H9 (cell line): ENCODE measurements at regions not wholly inside any gene's neighbourhood (a gene's known extent, or its start where the extent isn't known, plus 50 kb on each side); places are given as distances from the start of the nearest gene placed in this dataset.

Experiments used
- DNase-seq: peaks from one replicate; pipeline ENCODE4 v3.0.0-alpha.2; 2017
- H2AFZ ChIP-seq: one replicate; pipeline ENCODE4 v1.6.1; 2013; ENCODE audit warnings: mild to moderate bottlenecking, low read length, control low read depth, moderate library complexity
- H2AK5ac ChIP-seq: 2 replicates; pipeline ENCODE4 v1.6.1; 2013; ENCODE audit warnings: low read length, control low read depth, mixed read lengths; ENCODE audit not compliant: insufficient read length
- H2BK120ac ChIP-seq: one replicate; pipeline ENCODE4 v1.6.1; 2013; ENCODE audit warnings: low read depth, mild to moderate bottlenecking, low read length, control low read depth, inconsistent platforms; ENCODE audit not compliant: poor library complexity, severe bottlenecking
- H2BK12ac ChIP-seq: 2 replicates; pipeline ENCODE4 v1.6.1; 2013; ENCODE audit warnings: low read length, control low read depth, mixed read lengths, low read depth; ENCODE audit not compliant: insufficient read length
- H2BK15ac ChIP-seq: 2 replicates; pipeline ENCODE4 v1.6.1; 2013; ENCODE audit warnings: low read depth, low read length, control low read depth
- H2BK20ac ChIP-seq: one replicate; pipeline ENCODE4 v1.6.1; 2013; ENCODE audit warnings: low read depth, mild to moderate bottlenecking, low read length, control low read depth, inconsistent platforms; ENCODE audit not compliant: poor library complexity, severe bottlenecking
- H2BK5ac ChIP-seq: 2 replicates; pipeline ENCODE4 v1.6.1; 2013; ENCODE audit warnings: low read length, control low read depth, mixed read lengths; ENCODE audit not compliant: insufficient read length
- H3K14ac ChIP-seq: 2 replicates; pipeline ENCODE4 v1.6.1; 2013; ENCODE audit warnings: low read length, control low read depth; ENCODE audit not compliant: insufficient read depth
- H3K18ac ChIP-seq: 2 replicates; pipeline ENCODE4 v1.6.1; 2013; ENCODE audit warnings: low read depth, mild to moderate bottlenecking, mixed read lengths, low read length, control low read depth; ENCODE audit not compliant: insufficient read length
- H3K23ac ChIP-seq: 2 replicates; pipeline ENCODE4 v1.6.1; 2013; ENCODE audit warnings: low read length, control low read depth, mixed read lengths, low read depth; ENCODE audit not compliant: insufficient read length
- H3K23me2 ChIP-seq: 2 replicates; pipeline ENCODE4 v1.6.1; 2013; ENCODE audit warnings: low read depth, mild to moderate bottlenecking, mixed read lengths, low read length, control low read depth; ENCODE audit not compliant: insufficient read length, poor library complexity, severe bottlenecking
- H3K27ac ChIP-seq: 2 replicates; pipeline ENCODE4 v1.5.1; 2013; ENCODE audit warnings: low read length, control low read depth, mixed read lengths, low read depth; ENCODE audit not compliant: insufficient read length
- H3K27me3 ChIP-seq: 2 replicates; pipeline ENCODE4 v1.6.1; 2013; ENCODE audit warnings: low read length, control low read depth, inconsistent platforms; ENCODE audit not compliant: insufficient read depth
- H3K4ac ChIP-seq: 2 replicates; pipeline ENCODE4 v1.6.1; 2013; ENCODE audit warnings: low read depth, mild to moderate bottlenecking, control low read depth, inconsistent platforms, low read length, moderate library complexity
- H3K4me1 ChIP-seq: 2 replicates; pipeline ENCODE4 v1.6.1; 2013; ENCODE audit warnings: low read length, control low read depth, inconsistent platforms; ENCODE audit not compliant: insufficient read depth
- H3K4me2 ChIP-seq: 2 replicates; pipeline ENCODE4 v1.6.1; 2013; ENCODE audit warnings: low read length, control low read depth, mixed read lengths; ENCODE audit not compliant: insufficient read length, insufficient read depth
- H3K56ac ChIP-seq: 2 replicates; pipeline ENCODE4 v1.6.1; 2013; ENCODE audit warnings: low read depth, mild to moderate bottlenecking, mixed read lengths, low read length, control low read depth; ENCODE audit not compliant: insufficient read length
- H3K79me1 ChIP-seq: 2 replicates; pipeline ENCODE4 v1.6.1; 2013; ENCODE audit warnings: low read depth, mild to moderate bottlenecking, moderate library complexity, low read length, control low read depth, inconsistent platforms; ENCODE audit not compliant: insufficient read depth, poor library complexity, severe bottlenecking
- H3K79me2 ChIP-seq: 2 replicates; pipeline ENCODE4 v1.6.1; 2013; ENCODE audit warnings: low read length, control low read depth, inconsistent platforms; ENCODE audit not compliant: insufficient read depth
- H3K9ac ChIP-seq: 2 replicates; pipeline ENCODE4 v1.6.1; 2013; ENCODE audit warnings: low read length, control low read depth, mixed read lengths; ENCODE audit not compliant: insufficient read length; ENCODE audit errors: extremely low read depth
- H3K9me3 ChIP-seq: one replicate; pipeline ENCODE4 v1.6.1; 2013; ENCODE audit warnings: low read depth, low read length, inconsistent platforms; ENCODE audit not compliant: control insufficient read depth
- H3T11ph ChIP-seq: one replicate; pipeline ENCODE4 v1.6.1; 2013; ENCODE audit warnings: mild to moderate bottlenecking, low read length, control low read depth, inconsistent platforms
- H4K20me1 ChIP-seq: one replicate; pipeline ENCODE4 v1.6.1; 2013; ENCODE audit not compliant: control insufficient read depth, insufficient read length, insufficient read depth
- H4K5ac ChIP-seq: 2 replicates; pipeline ENCODE4 v1.6.1; 2013; ENCODE audit warnings: low read depth, mild to moderate bottlenecking, mixed read lengths, low read length, control low read depth; ENCODE audit not compliant: insufficient read length
- H4K8ac ChIP-seq: replicated peaks from 2 replicates; pipeline ENCODE4 v1.6.1; 2013; ENCODE audit warnings: low read length, control low read depth, mixed read lengths, low read depth; ENCODE audit not compliant: insufficient read length
- H4K91ac ChIP-seq: 2 replicates; pipeline ENCODE4 v1.6.1; 2013; ENCODE audit warnings: low read depth, mild to moderate bottlenecking, moderate library complexity, mixed read lengths, low read length, control low read depth; ENCODE audit not compliant: insufficient read length
- H3K27ac Mint-ChIP-seq, 3 experiments: 2 replicates in 2 of 3; 3 replicates in 1 of 3; pipeline ENCODE4 v1.8.0; 2020 to 2021; ENCODE audit warnings: mixed read lengths in 3 of 3, mild to moderate bottlenecking in 1 of 3, moderate library complexity in 1 of 3
- H3K27me3 Mint-ChIP-seq: 2 replicates; pipeline ENCODE4 v1.8.0; 2021; ENCODE audit warnings: low read depth, mild to moderate bottlenecking, moderate library complexity, mixed read lengths
- H3K36me3 Mint-ChIP-seq, 3 experiments: 2 replicates in 2 of 3; 3 replicates in 1 of 3; pipeline ENCODE4 v1.8.0; 2020 to 2021; ENCODE audit warnings: low read depth in 3 of 3, mixed read lengths in 3 of 3; ENCODE audit not compliant: insufficient read depth in 1 of 3
- H3K4me1 Mint-ChIP-seq, 2 experiments: 2 replicates each; pipeline ENCODE4 v1.8.0; 2020; ENCODE audit warnings: mixed read lengths in 2 of 2
- H3K4me3 Mint-ChIP-seq, 2 experiments: 2 replicates in 1 of 2; 3 replicates in 1 of 2; pipeline ENCODE4 v1.8.0; 2020 to 2021; ENCODE audit warnings: mild to moderate bottlenecking in 2 of 2, mixed read lengths in 2 of 2, moderate library complexity in 1 of 2
- H3K9me3 Mint-ChIP-seq, 2 experiments: 2 replicates in 1 of 2; 3 replicates in 1 of 2; pipeline ENCODE4 v1.8.0; 2020; ENCODE audit warnings: mild to moderate bottlenecking in 2 of 2, mixed read lengths in 2 of 2, moderate library complexity in 1 of 2
- CTCF ChIP-seq: fragments of 200-600 bp; sonication (generic); conservative IDR thresholded peaks from 3 replicates; pipeline ENCODE4 v1.8.0; 2021; ENCODE audit warnings: antibody characterized with exemption, mild to moderate bottlenecking
- WGBS: extraction: QIAGEN DNeasy Blood & Tissue Kit; methylation state at CpG from one replicate; pipeline ENCODE4 v1.1.7; 2013; ENCODE audit warnings: missing lambda C conversion rate, low lambda C conversion rate, mixed read lengths; ENCODE audit not compliant: insufficient read length; ENCODE audit errors: extremely low coverage; 5-methylcytosine and 5-hydroxymethylcytosine counted together

DNA sequence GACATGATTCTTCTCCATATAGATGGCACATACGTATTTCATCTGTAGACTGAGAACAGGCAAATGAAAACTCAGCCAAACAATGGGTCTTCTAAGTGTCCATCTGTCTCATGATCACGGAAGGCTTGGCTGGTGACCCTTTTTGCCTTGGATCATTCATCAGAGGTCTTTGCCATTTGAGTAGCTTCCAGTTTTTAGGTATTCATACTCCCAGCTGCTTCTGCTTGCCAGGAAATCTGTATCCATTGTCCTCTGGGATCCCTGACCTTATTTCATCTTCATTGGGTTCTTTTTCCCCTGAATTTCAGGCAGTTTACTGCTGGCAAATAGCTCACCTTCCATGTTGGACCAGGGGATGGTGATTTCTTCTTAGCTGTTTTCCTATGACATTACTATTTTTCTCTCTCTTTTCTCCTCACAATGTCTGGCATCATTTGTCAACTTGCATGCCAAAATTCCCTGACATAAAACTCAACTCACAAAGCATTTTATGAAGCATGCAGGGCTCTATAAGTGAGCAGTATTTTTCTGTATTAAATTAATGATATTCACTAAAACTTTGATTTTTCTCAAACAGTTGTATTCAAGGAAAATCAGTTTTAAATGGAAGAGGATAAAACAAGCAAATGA, 241.2 kb downstream of the DNAJB9 start:
- Histone ChIP-seq H3K4me1 (no peaks in the 10 kb centered on the region), H3K4ac (no peak overlapping the region), H3K18ac (no peak overlapping the region), H3K9ac (no peak overlapping the region), H3K79me2 (no peaks in the 10 kb centered on the region), H3K56ac (no peak overlapping the region), H4K91ac (no peak overlapping the region), H4K5ac (no peak overlapping the region), H4K8ac (no peak overlapping the region), H2BK5ac (no peak overlapping the region), H3K9me3 (no peaks in the 10 kb centered on the region), H4K20me1 (no peaks in the 10 kb centered on the region), H2AK5ac (no peak overlapping the region), H2BK12ac (no peak overlapping the region), H3K23me2 (no peaks in the 10 kb centered on the region), H3K79me1 (no peaks in the 10 kb centered on the region), H3K27me3 (no peaks in the 10 kb centered on the region), H2AFZ (no peak overlapping the region), H3K23ac (no peak overlapping the region), H2BK120ac (no peak overlapping the region), H2BK20ac (no peak overlapping the region), H3K27ac (no peak overlapping the region), H3T11ph (no peak overlapping the region), H3K14ac (no peak overlapping the region), H2BK15ac (no peak overlapping the region), H3K4me2 (no peak overlapping the region)
- Mint-ChIP-seq H3K4me1 (peaks cover 6 to 7% of the 10 kb centered on the region in 2 experiments), H3K4me3 (no peak overlapping the region), H3K27me3 (no peaks in the 10 kb centered on the region), H3K36me3 (peaks cover 2 to 21% (median 6%) of the 10 kb centered on the region in 3 experiments), H3K27ac (no peak overlapping the region), H3K9me3 (peaks cover 9 to 15% of the 10 kb centered on the region in 2 experiments; a peak in 4 of 5 replicates)
- no CpG with 5 or more reads among the region's 2 CpGs for WGBS
- TF ChIP-seq CTCF, result no peak
- no peak for DNase-seq
